ENCODE measurements at regions not wholly inside any gene's neighbourhood (a gene's known extent, or its start where the extent isn't known, plus 50 kb on each side); places are given as distances from the start of the nearest gene placed in this dataset.
"Not testable (repeated sequence)": the region's sequence is repeated elsewhere in the genome, so short reads cannot be mapped to it uniquely, and the experiment has no call there.

- DNase-seq, result no peak
Observed at GRCh38 chr5:117645400-117645799, 1070.8 kb upstream of the SEMA6A start.

- no peak for DNase-seq
Observed at GRCh38 chr5:117638581-117638980, 1064.0 kb upstream of the SEMA6A start.

- DNase-seq, result no peak
Observed at GRCh38 chr5:117633093-117633492, 1058.5 kb upstream of the SEMA6A start.

- DNase-seq, result no peak
Observed at GRCh38 chr5:117624201-117624600, 1049.6 kb upstream of the SEMA6A start.

- DNase-seq, result peak; percentile 57 to 84 (median 59)
Observed at GRCh38 chr5:117623042-117623805, 1048.6 kb upstream of the SEMA6A start.

- no peak for DNase-seq
Observed at GRCh38 chr5:117621921-117622320, 1047.3 kb upstream of the SEMA6A start.

GRCh38 chr5:117615226-117615625 lies 1040.6 kb upstream of the SEMA6A start:
- DNase-seq, result no peak

GRCh38 chr5:117614408-117614807 lies 1039.8 kb upstream of the SEMA6A start:
- no peak for DNase-seq

GRCh38 chr5:117604845-117605244 lies 1030.2 kb upstream of the SEMA6A start:
- no peak for DNase-seq

GRCh38 chr5:117599811-117600210 lies 1025.2 kb upstream of the SEMA6A start:
- not testable (repeated sequence) for DNase-seq

GRCh38 chr5:117594166-117594565 lies 1019.5 kb upstream of the SEMA6A start:
- peak in 1 of 3 donors; percentile 13 for DNase-seq

GRCh38 chr5:117590944-117591343 lies 1016.3 kb upstream of the SEMA6A start:
- no peak for DNase-seq

GRCh38 chr5:117588611-117589010 lies 1014.0 kb upstream of the SEMA6A start:
- DNase-seq, result no peak

- DNase-seq, result no peak
Observed at GRCh38 chr5:117587111-117587510, 1012.5 kb upstream of the SEMA6A start.

GRCh38 chr5:117568622-117569021 lies 994.0 kb upstream of the SEMA6A start:
- no peak for DNase-seq

GRCh38 chr5:117568126-117568525 lies 993.5 kb upstream of the SEMA6A start:
- no peak for DNase-seq

- no peak for DNase-seq
Observed at GRCh38 chr5:117562647-117563046, 988.0 kb upstream of the SEMA6A start.

- DNase-seq, result no peak
Observed at GRCh38 chr5:117561531-117561930, 986.9 kb upstream of the SEMA6A start.

- no peak for DNase-seq
Observed at GRCh38 chr5:117559005-117559844, 984.6 kb upstream of the SEMA6A start.

- no peak for DNase-seq
Observed at GRCh38 chr5:117551236-117551635, 976.6 kb upstream of the SEMA6A start.

- DNase-seq, result no peak
Observed at GRCh38 chr5:117547192-117547591, 972.6 kb upstream of the SEMA6A start.

- DNase-seq, result no peak
Observed at GRCh38 chr5:117539692-117540091, 965.1 kb upstream of the SEMA6A start.

- DNase-seq, result no peak
Observed at GRCh38 chr5:117533792-117534191, 959.2 kb upstream of the SEMA6A start.
